H1 (cell line): ENCODE measurements at regions not wholly inside any gene's neighbourhood (a gene's known extent, or its start where the extent isn't known, plus 50 kb on each side); places are given as distances from the start of the nearest gene placed in this dataset.

Source experiments
- CTCF ChIA-PET: fragments of 300-600 bp; sonication (Branson Sonifier 250); formaldehyde crosslinking; loops from one replicate; lab custom pipeline; 2021; ENCODE audit not compliant: partially characterized antibody; lab: Charles Lee
- POLR2A ChIA-PET: fragments of 300-600 bp; sonication (Branson Sonifier 250); formaldehyde crosslinking; loops from one replicate; lab custom pipeline; 2021; ENCODE audit warnings: inconsistent platforms; ENCODE audit not compliant: partially characterized antibody; lab: Charles Lee
- DNase-seq, 2 experiments: peaks; one replicate each; pipeline versions ENCODE4 v3.0.0 to v3.0.0-alpha.2; 2010 to 2022; ENCODE audit warnings: low spot score in 2 of 2, low read depth in 1 of 2, mixed read lengths in 1 of 2
- FAIRE-seq: peaks from 2 replicates; lab custom pipeline; 2011; peaks lifted over from hg19 to GRCh38; lab: Jason Lieb, UNC
- H2AFZ ChIP-seq: 2 replicates; pipeline ENCODE4 v1.8.1; 2012; ENCODE audit warnings: low read length, inconsistent platforms
- H2AK5ac ChIP-seq: 2 replicates; pipeline ENCODE4 v1.6.1; 2013; ENCODE audit warnings: low read depth, low read length
- H2BK120ac ChIP-seq: replicated peaks from 2 replicates; pipeline ENCODE3; 2013; ENCODE audit warnings: low read depth, low read length, inconsistent platforms
- H2BK12ac ChIP-seq: 2 replicates; pipeline ENCODE4 v1.6.1; 2013; ENCODE audit warnings: low read depth, low read length
- H2BK15ac ChIP-seq: 2 replicates; pipeline ENCODE4 v1.6.1; 2013; ENCODE audit warnings: low read length
- H2BK20ac ChIP-seq: 2 replicates; pipeline ENCODE4 v1.6.1; 2013; ENCODE audit warnings: low read length
- H2BK5ac ChIP-seq: 2 replicates; pipeline ENCODE4 v1.6.1; 2013; ENCODE audit warnings: low read depth, low read length
- H3K14ac ChIP-seq: 2 replicates; pipeline ENCODE4 v1.6.1; 2013; ENCODE audit warnings: inconsistent platforms; ENCODE audit not compliant: insufficient read length
- H3K18ac ChIP-seq: 2 replicates; pipeline ENCODE4 v1.6.1; 2013; ENCODE audit warnings: low read length; ENCODE audit errors: extremely low read depth
- H3K23ac ChIP-seq: 2 replicates; pipeline ENCODE4 v1.6.1; 2013; ENCODE audit warnings: inconsistent platforms; ENCODE audit not compliant: insufficient read length
- H3K23me2 ChIP-seq: 2 replicates; pipeline ENCODE4 v1.6.1; 2013; ENCODE audit warnings: low read depth, low read length
- H3K27ac ChIP-seq: 2 replicates; pipeline ENCODE4 v1.6.1; 2011; ENCODE audit warnings: low read depth, low read length, inconsistent platforms
- H3K27me3 ChIP-seq, 4 experiments: replicated peaks in 1 of 4; 1 replicate in 1 of 4; 2 replicates in 3 of 4; pipeline versions ENCODE4 v1.6.1 to v1.8.1; 2011 to 2013; ENCODE audit warnings: low read length in 3 of 4, mild to moderate bottlenecking in 3 of 4, inconsistent platforms in 2 of 4, mixed read lengths in 2 of 4, moderate library complexity in 1 of 4; ENCODE audit not compliant: control insufficient read depth in 3 of 4, insufficient read depth in 3 of 4; ENCODE audit errors: extremely low read depth in 1 of 4
- H3K36me3 ChIP-seq, 4 experiments: 2 replicates each; pipeline versions ENCODE4 v1.6.1 to v1.8.1; 2011 to 2013; ENCODE audit warnings: mild to moderate bottlenecking in 4 of 4, low read length in 3 of 4, moderate library complexity in 2 of 4, control low read depth in 1 of 4, inconsistent platforms in 1 of 4; ENCODE audit not compliant: insufficient read depth in 4 of 4, control insufficient read depth in 2 of 4
- H3K4ac ChIP-seq: replicated peaks from 2 replicates; pipeline ENCODE3; 2013; ENCODE audit warnings: low read length, low read depth, mixed read lengths, inconsistent platforms; ENCODE audit not compliant: insufficient read length
- H3K4me1 ChIP-seq, 4 experiments: replicated peaks in 1 of 4; 1 replicate in 1 of 4; 2 replicates in 3 of 4; pipeline versions ENCODE4 v1.6.1 to v1.8.1; 2011 to 2013; ENCODE audit warnings: low read length in 3 of 4, inconsistent platforms in 2 of 4, mixed read lengths in 1 of 4; ENCODE audit not compliant: insufficient read depth in 4 of 4, control insufficient read depth in 3 of 4
- H3K4me2 ChIP-seq, 2 experiments: 2 replicates each; pipeline versions ENCODE4 v1.6.1 to v1.8.1; 2011 to 2013; ENCODE audit warnings: low read depth in 2 of 2, low read length in 2 of 2, control low read depth in 1 of 2, inconsistent platforms in 1 of 2, mild to moderate bottlenecking in 1 of 2; ENCODE audit not compliant: insufficient read depth in 1 of 2
- H3K4me3 ChIP-seq, 4 experiments: fragments of 200-600, 300-600 bp in 1 of 4; sonication (generic), shearing (Covaris generic), sonication (Bioruptor Twin) in 1 of 4; 2 replicates each; pipeline versions ENCODE4 v1.5.1 to v1.8.1; 2011 to 2016; ENCODE audit warnings: low read length in 4 of 4, low read depth in 3 of 4, control low read depth in 2 of 4, inconsistent platforms in 2 of 4, mild to moderate bottlenecking in 2 of 4, mixed read lengths in 1 of 4, moderate library complexity in 1 of 4; ENCODE audit not compliant: insufficient read depth in 2 of 4; ENCODE audit errors: extremely low read depth in 1 of 4
- H3K56ac ChIP-seq: replicated peaks from 2 replicates; pipeline ENCODE3; 2013; ENCODE audit warnings: low read depth, mild to moderate bottlenecking, mixed read lengths, low read length, inconsistent platforms; ENCODE audit not compliant: insufficient read length
- H3K79me1 ChIP-seq: 2 replicates; pipeline ENCODE4 v1.6.1; 2013; ENCODE audit warnings: low read depth, low read length, control low read depth
- H3K79me2 ChIP-seq, 2 experiments: 2 replicates each; pipeline versions ENCODE4 v1.6.1 to v1.8.1; 2012 to 2013; ENCODE audit warnings: low read length in 2 of 2, mild to moderate bottlenecking in 2 of 2, inconsistent platforms in 1 of 2; ENCODE audit not compliant: insufficient read depth in 2 of 2, control insufficient read depth in 1 of 2
- H3K9ac ChIP-seq, 4 experiments: replicated peaks in 1 of 4; 1 replicate in 1 of 4; 2 replicates in 3 of 4; pipeline versions ENCODE4 v1.6.1 to v1.8.1; 2011 to 2013; ENCODE audit warnings: low read depth in 3 of 4, low read length in 3 of 4, control low read depth in 2 of 4, mild to moderate bottlenecking in 2 of 4, moderate library complexity in 2 of 4, inconsistent platforms in 1 of 4; ENCODE audit errors: extremely low read depth in 1 of 4
- H3K9me3 ChIP-seq, 2 experiments: 2 replicates each; pipeline versions ENCODE4 v1.6.1 to v1.8.1; 2012 to 2013; ENCODE audit warnings: mild to moderate bottlenecking in 2 of 2, moderate library complexity in 2 of 2, control low read depth in 1 of 2, inconsistent platforms in 1 of 2, low read depth in 1 of 2, low read length in 1 of 2, mixed read lengths in 1 of 2; ENCODE audit not compliant: insufficient read depth in 2 of 2
- H4K20me1 ChIP-seq, 2 experiments: replicated peaks in 1 of 2; 2 replicates each; pipeline versions ENCODE3 to v1.8.1; 2011 to 2013; ENCODE audit warnings: inconsistent platforms in 2 of 2, low read length in 2 of 2, mild to moderate bottlenecking in 1 of 2; ENCODE audit not compliant: insufficient read depth in 2 of 2, control insufficient read depth in 1 of 2
- H4K5ac ChIP-seq: 2 replicates; pipeline ENCODE4 v1.6.1; 2013; ENCODE audit warnings: low read length, low read depth, mixed read lengths, inconsistent platforms; ENCODE audit not compliant: insufficient read length
- H4K8ac ChIP-seq: 2 replicates; pipeline ENCODE4 v1.8.0; 2013; ENCODE audit warnings: mild to moderate bottlenecking, moderate library complexity, low read length, inconsistent platforms; ENCODE audit not compliant: insufficient read depth; ENCODE audit errors: extremely low read depth
- H4K91ac ChIP-seq: replicated peaks from 2 replicates; pipeline ENCODE3; 2013; ENCODE audit warnings: low read length, mixed read lengths, inconsistent platforms; ENCODE audit not compliant: insufficient read length
- BRCA1 ChIP-seq: IDR thresholded peaks from 2 replicates; pipeline ENCODE4 v1.6.1; 2012; ENCODE audit warnings: low read depth, low read length, improper control_type of control experiment
- JUN ChIP-seq: IDR thresholded peaks from 2 replicates; pipeline ENCODE4 v1.6.1; 2011; ENCODE audit warnings: low read depth, mild to moderate bottlenecking, improper control_type of control experiment, low read length
- KDM4A ChIP-seq: IDR thresholded peaks from one replicate; pipeline ENCODE4 v1.7.1; 2012; ENCODE audit warnings: low read depth, mild to moderate bottlenecking, moderate library complexity, low read length, inconsistent platforms; ENCODE audit not compliant: severe bottlenecking
- NANOG ChIP-seq: IDR thresholded peaks from 2 replicates; pipeline ENCODE4 v1.6.1; 2011; ENCODE audit warnings: low read length, low read depth, mild to moderate bottlenecking, inconsistent platforms; ENCODE audit not compliant: insufficient read depth, poor library complexity, severe bottlenecking
- POLR2A ChIP-seq, 2 experiments: IDR thresholded peaks; 1 replicate in 1 of 2; 2 replicates in 1 of 2; pipeline ENCODE4 v1.6.1; 2011; ENCODE audit warnings: low read depth in 2 of 2, low read length in 2 of 2, mild to moderate bottlenecking in 2 of 2; ENCODE audit errors: control extremely low read depth in 1 of 2
- RXRA ChIP-seq: IDR thresholded peaks from 2 replicates; pipeline ENCODE4 v1.6.1; 2011; ENCODE audit warnings: low read depth, mild to moderate bottlenecking, low read length, moderate library complexity; ENCODE audit not compliant: insufficient read depth
- SIRT6 ChIP-seq: IDR thresholded peaks from one replicate; pipeline ENCODE4 v1.7.1; 2012; ENCODE audit warnings: low read length, inconsistent platforms
- SIX5 ChIP-seq: IDR thresholded peaks from 2 replicates; pipeline ENCODE4 v1.6.1; 2011; ENCODE audit warnings: mild to moderate bottlenecking, low read depth, low read length
- TAF1 ChIP-seq: IDR thresholded peaks from 2 replicates; pipeline ENCODE4 v1.6.1; 2011; ENCODE audit warnings: mild to moderate bottlenecking, low read depth, low read length
- WGBS, 2 experiments: shearing (Covaris generic) in 1 of 2; methylation state at CpG; one replicate each; pipeline versions ENCODE4 v1.1.6 to v1.1.7; 2013 to 2015; ENCODE audit warnings: low lambda C conversion rate in 2 of 2, mixed read lengths in 2 of 2, inconsistent platforms in 1 of 2, low coverage in 1 of 2, missing lambda C conversion rate in 1 of 2; ENCODE audit not compliant: insufficient replicate concordance in 2 of 2, insufficient coverage in 1 of 2, insufficient read length in 1 of 2; ENCODE audit errors: extremely low coverage in 1 of 2, missing lambda C conversion rate in 1 of 2; 5-methylcytosine and 5-hydroxymethylcytosine counted together
- TF ChIP-seq, protein P1 (sequence below): IDR thresholded peaks from 2 replicates; pipeline ENCODE4 v1.6.1; 2012; ENCODE audit warnings: low read length, inconsistent platforms

DNA sequence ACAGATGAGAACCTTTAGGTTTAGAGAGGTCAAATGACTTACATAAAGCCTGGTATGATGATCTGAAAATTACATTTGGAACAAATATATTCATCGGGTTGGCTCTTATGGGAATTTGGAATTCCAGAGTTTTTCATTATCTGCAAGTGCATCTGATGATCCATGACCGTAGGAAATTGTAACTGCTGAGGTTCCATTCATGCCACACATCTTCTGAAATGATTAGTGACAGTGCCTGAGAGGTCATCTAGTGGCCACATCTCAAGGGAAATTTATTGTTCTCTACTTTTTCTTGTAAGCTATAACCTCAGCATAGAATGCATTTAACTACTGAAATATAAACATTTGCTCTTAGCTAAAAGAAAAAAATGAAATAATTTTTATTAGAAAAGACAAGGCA, 105.8 kb upstream of the NWD2 start:
- Histone ChIP-seq H4K91ac (no peak overlapping the region), H2BK15ac (no peak overlapping the region), H3K27me3 (no peaks in the 10 kb centered on the region), H3K4me2 (no peak overlapping the region), H3K9me3 (no peaks in the 10 kb centered on the region), H4K20me1 (no peaks in the 10 kb centered on the region), H4K8ac (no peak overlapping the region), H3K14ac (no peak overlapping the region), H2BK12ac (no peak overlapping the region), H3K9ac (no peak overlapping the region), H3K23me2 (no peaks in the 10 kb centered on the region), H3K36me3 (no peaks in the 10 kb centered on the region), H2AFZ (no peak overlapping the region), H3K18ac (no peak overlapping the region), H2AK5ac (no peak overlapping the region), H2BK120ac (no peak overlapping the region), H3K79me1 (no peaks in the 10 kb centered on the region), H2BK5ac (no peak overlapping the region), H3K56ac (no peak overlapping the region), H3K79me2 (no peaks in the 10 kb centered on the region), H4K5ac (no peak overlapping the region), H3K4me3 (no peak overlapping the region), H2BK20ac (no peak overlapping the region), H3K4me1 (no peaks in the 10 kb centered on the region), H3K4ac (no peak overlapping the region), H3K27ac (no peak overlapping the region), H3K23ac (no peak overlapping the region)
- FAIRE-seq (no peak), DNase-seq (no peak)
- ChIA-PET CTCF (no interaction called here), POLR2A (no interaction called here)
- TF ChIP-seq SIRT6 (no peak), POLR2A (IDR thresholded peaks at IDR 0.05; ENCODE audit: control extremely low read depth in 1 of 2, low read depth in 2 of 2, low read length in 2 of 2) (no peak), TAF1 (no peak), JUN (no peak), SIX5 (no peak), NANOG (no peak), RXRA (no peak), BRCA1 (no peak), KDM4A (no peak)
- TF ChIP-seq, protein P1, sequence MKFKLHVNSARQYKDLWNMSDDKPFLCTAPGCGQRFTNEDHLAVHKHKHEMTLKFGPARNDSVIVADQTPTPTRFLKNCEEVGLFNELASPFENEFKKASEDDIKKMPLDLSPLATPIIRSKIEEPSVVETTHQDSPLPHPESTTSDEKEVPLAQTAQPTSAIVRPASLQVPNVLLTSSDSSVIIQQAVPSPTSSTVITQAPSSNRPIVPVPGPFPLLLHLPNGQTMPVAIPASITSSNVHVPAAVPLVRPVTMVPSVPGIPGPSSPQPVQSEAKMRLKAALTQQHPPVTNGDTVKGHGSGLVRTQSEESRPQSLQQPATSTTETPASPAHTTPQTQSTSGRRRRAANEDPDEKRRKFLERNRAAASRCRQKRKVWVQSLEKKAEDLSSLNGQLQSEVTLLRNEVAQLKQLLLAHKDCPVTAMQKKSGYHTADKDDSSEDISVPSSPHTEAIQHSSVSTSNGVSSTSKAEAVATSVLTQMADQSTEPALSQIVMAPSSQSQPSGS: no peak
- 48% methylated on average over 2 of the region's 2 CpGs; no CpG with 5 or more reads in 1 of the 2 experiments for WGBS, 2 experiments
